GM13976 (cell line): ENCODE measurements at regions not wholly inside any gene's neighbourhood (a gene's known extent, or its start where the extent isn't known, plus 50 kb on each side); places are given as distances from the start of the nearest gene placed in this dataset.
A peak's percentile ranks its signal among the peaks of the same experiment; 100 is the strongest.

ENCODE experiments used
- DNase-seq: peaks from one replicate; pipeline ENCODE4 v3.0.0; 2012; ENCODE audit warnings: low spot score
- in situ Hi-C: fragments of 300-500 bp; cut with MboI; formaldehyde crosslinking; loops from one replicate; pipeline ENCODE4 v1.12.0; 2022; ENCODE audit warnings: low sequenced_read_pairs, mixed read lengths, inconsistent platforms; ENCODE audit not compliant: unreplicated experiment
- TF ChIP-seq, protein P1 (sequence below): IDR thresholded peaks from 2 replicates; pipeline ENCODE4 v1.5.1; 2012; ENCODE audit warnings: borderline replicate concordance, mild to moderate bottlenecking; ENCODE audit not compliant: insufficient read depth; ENCODE audit errors: extremely low read depth, missing control alignments, control extremely low read depth

DNA sequence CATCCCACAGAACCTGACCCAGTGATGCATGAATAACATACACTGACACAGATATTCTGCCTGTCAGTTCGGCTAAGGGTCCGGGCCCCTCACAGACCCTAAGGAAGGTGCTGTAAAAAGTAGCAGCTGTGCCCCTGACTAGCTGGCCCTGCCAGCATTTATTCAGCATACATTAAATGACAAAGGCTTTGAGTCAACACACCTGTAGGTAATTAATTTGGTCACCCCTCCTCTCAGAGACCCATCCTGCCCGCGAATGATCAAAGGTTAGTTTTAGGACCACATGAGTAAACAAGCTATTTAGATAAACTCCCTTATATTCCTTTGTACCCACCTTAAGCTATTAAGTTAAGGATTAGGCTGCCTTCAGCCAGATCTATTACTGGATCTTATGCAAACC, 429.0 kb upstream of the NWD2 start:
- no peak for DNase-seq
- in situ Hi-C loops, result no loop called here

DNA sequence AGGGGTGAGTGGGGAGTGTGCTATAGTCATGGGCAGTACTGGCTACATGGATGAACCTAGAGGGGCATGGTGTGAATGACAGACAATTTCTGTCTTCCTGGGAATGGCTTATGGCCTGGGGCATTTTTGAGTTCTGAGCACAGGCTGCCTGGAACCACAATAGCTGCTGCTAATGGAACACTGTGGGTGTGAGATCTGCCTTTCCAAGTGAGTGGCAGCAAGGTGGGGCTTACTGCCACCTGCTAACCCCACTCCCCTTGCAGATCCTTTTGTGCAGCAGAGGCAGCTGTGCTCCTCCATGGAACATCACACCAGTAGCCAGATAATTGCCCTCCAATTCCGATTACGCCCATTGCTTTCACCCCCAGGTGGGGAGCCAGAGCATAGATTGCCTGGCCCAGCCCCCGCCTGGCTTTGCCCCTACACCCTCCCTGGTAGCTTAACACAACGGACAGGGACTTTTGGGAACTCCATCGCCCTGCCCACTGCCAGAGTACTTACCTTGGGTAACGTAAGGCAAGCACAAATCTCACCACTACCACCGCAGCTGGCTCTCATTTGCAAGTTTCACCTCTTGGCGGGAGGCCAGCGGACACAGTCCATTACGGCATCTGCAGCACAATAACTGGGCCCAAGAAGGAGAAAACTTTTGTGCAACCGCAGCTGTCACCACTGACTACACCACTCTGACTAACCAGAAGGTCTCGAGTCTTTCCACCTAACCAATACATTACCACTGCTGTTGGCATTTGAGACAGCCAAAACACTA, 421.2 kb upstream of the NWD2 start:
- in situ Hi-C loops, result no loop called here
- TF ChIP-seq, protein P1, sequence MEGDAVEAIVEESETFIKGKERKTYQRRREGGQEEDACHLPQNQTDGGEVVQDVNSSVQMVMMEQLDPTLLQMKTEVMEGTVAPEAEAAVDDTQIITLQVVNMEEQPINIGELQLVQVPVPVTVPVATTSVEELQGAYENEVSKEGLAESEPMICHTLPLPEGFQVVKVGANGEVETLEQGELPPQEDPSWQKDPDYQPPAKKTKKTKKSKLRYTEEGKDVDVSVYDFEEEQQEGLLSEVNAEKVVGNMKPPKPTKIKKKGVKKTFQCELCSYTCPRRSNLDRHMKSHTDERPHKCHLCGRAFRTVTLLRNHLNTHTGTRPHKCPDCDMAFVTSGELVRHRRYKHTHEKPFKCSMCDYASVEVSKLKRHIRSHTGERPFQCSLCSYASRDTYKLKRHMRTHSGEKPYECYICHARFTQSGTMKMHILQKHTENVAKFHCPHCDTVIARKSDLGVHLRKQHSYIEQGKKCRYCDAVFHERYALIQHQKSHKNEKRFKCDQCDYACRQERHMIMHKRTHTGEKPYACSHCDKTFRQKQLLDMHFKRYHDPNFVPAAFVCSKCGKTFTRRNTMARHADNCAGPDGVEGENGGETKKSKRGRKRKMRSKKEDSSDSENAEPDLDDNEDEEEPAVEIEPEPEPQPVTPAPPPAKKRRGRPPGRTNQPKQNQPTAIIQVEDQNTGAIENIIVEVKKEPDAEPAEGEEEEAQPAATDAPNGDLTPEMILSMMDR, result no peak
- no peak for DNase-seq

More for the DNA sequence above, 429.0 kb upstream of the NWD2 start:
- TF ChIP-seq, protein P1, result no peak

DNA sequence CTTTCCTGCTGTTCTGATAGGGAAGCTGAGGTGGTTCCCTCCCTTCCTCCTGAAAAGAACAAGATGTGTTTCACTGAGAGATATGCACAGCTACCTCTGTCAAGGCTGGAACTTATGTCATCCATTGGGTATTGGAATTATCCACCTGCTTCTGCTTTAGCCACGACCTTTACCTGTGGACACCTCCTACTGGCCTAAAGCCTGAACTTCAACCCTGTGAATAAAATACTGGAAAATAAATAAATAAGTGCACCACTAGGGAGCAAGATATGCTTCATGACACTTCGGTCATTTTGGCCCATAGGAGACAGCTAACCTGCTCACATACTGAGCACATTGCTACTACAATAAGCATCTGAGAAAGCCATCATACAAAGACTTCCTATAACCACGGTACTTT, 419.9 kb upstream of the NWD2 start:
- TF ChIP-seq, protein P1, result no peak
- in situ Hi-C loops, result no loop called here
- no peak for DNase-seq

DNA sequence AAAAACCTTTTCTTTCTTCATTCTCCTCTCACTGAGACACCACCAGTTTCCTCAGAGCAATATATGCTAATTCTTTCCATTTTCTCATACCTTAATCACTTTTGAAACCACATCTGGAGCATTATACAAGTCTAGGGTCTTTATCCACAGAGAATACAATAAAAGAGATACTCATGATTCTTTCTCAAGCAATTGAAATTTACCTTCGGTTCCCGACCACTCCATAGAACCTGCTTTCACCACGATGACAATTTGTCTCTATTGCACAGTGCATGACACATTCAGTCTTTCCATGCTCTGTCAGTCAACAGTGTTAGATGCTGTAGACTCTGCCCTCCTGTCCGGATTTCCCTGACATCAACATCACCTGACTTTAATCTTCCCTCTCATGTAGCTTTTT, 409.3 kb upstream of the NWD2 start:
- in situ Hi-C loops, result no loop called here
- no peak for DNase-seq

DNA sequence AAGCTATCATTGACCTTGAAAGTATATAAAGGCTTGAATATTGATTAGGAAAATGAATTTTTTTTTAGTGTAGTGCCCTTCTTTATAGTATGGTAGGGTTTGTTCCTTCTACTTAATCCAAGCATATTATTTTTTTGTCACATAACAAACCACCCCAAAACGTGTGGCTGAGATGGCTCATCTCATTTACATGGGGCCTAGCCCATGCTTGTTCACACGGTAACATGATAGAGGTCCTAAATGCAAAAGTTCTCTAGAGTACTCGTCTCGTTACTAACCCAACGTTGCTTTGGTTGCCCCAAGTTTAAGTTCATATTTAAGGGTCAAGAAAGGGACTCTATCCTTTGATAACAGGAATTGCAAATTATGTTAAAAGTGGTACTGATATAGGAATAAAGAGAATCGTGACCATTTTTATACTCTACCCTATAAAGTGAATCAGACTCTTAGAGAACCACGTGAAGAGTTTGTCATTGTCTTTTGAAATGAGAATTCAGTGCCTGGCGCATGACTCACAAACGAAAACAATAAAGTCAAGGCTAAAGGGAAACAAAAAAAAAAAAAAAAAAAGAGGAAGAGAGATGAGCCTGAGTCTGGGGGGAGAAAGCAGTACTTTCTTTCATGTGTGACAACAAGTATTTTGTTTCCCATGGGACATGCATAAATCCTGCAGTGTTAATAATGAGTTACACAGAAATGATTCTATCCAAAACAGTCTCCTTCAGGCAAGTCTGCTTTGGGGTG, 402.8 kb upstream of the NWD2 start:
- in situ Hi-C loops, result no loop called here
- DNase-seq, result peak; percentile 13
- TF ChIP-seq, protein P1, result no peak

More for the DNA sequence above, 409.3 kb upstream of the NWD2 start:
- TF ChIP-seq, protein P1, result no peak

DNA sequence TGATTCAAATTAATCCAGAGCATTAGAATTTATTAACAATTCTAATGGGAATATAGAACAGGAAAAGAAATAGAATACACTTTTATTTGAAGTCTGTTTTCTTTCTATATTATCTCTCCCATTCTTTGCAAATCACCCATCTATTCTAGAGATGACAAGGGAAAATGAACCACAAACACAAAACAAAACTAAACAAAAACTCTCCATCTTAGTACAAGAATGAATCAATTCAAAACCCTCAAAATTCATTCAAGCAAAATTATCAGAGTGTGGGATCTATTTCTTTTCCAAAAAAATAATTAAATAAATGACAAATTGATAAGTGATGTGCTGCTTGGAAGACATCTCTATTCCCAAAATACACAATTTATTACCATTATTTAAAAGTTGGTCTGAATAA, 400.1 kb upstream of the NWD2 start:
- in situ Hi-C loops, result no loop called here
- TF ChIP-seq, protein P1, result no peak
- DNase-seq, result no peak

DNA sequence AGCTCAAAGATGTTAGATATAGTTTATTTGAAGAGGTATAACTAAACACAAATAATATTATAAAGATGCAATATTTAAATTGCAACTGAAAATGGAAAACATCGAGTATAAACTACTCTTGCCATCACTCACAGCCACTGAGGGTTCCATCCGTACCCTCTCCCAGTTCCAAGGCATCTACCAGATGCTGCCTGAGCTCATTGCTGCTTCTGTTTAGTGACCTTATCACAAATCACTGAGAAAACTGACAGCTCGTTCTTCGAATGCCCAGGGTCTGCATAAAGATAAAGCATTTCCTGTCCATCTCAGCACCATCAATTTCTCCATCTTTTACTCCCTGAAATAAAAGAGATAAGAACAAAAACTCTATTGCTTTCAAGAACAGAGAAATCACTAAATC, 391.7 kb upstream of the NWD2 start:
- DNase-seq, result no peak
- in situ Hi-C loops, result no loop called here
- TF ChIP-seq, protein P1, result no peak
